Fibroblast of lung (primary cell): ENCODE measurements at regions not wholly inside any gene's neighbourhood (a gene's known extent, or its start where the extent isn't known, plus 50 kb on each side); places are given as distances from the start of the nearest gene placed in this dataset.
A peak's percentile ranks its signal among the peaks of the same experiment; 100 is the strongest.

Experiments used
- DNase-seq, 2 donors: peaks; one replicate each; pipeline versions ENCODE4 v3.0.0 to v3.0.0-alpha.2; 2010; ENCODE audit warnings: low read depth in 2 of 2
- H2AFZ ChIP-seq: 2 replicates; pipeline ENCODE4 v1.5.1; 2012; ENCODE audit warnings: low read length, control low read depth, inconsistent platforms
- H3K27ac ChIP-seq: 2 replicates; pipeline ENCODE4 v1.5.1; 2011; ENCODE audit warnings: low read length, control low read depth; ENCODE audit not compliant: insufficient read depth
- H3K27me3 ChIP-seq: 2 replicates; pipeline ENCODE4 v1.5.1; 2011; ENCODE audit warnings: mild to moderate bottlenecking, low read length; ENCODE audit not compliant: control insufficient read depth, insufficient read depth
- H3K36me3 ChIP-seq: 2 replicates; pipeline ENCODE4 v1.5.1; 2011; ENCODE audit warnings: low read length; ENCODE audit not compliant: control insufficient read depth, insufficient read depth
- H3K4me1 ChIP-seq: 2 replicates; pipeline ENCODE4 v1.5.1; 2011; ENCODE audit warnings: low read length; ENCODE audit not compliant: control insufficient read depth, insufficient read depth; ENCODE audit errors: extremely low read depth
- H3K4me2 ChIP-seq: 2 replicates; pipeline ENCODE4 v1.5.1; 2011; ENCODE audit warnings: low read length, control low read depth; ENCODE audit not compliant: insufficient read depth; ENCODE audit errors: extremely low read depth
- H3K4me3 ChIP-seq, 4 experiments: fragments of 200-600 bp in 1 of 4; sonication (generic) in 1 of 4; replicated peaks in 1 of 4; 2 replicates each; pipeline ENCODE4 v1.5.1; 2011 to 2016; ENCODE audit warnings: low read length in 4 of 4, low read depth in 3 of 4, mild to moderate bottlenecking in 3 of 4, control low read depth in 2 of 4, inconsistent platforms in 1 of 4, mixed read lengths in 1 of 4; ENCODE audit not compliant: insufficient read depth in 1 of 4; ENCODE audit errors: control extremely low read depth in 1 of 4
- H3K79me2 ChIP-seq: 2 replicates; pipeline ENCODE4 v1.5.1; 2012; ENCODE audit warnings: mild to moderate bottlenecking, low read length, inconsistent platforms; ENCODE audit not compliant: control insufficient read depth, insufficient read depth
- H3K9ac ChIP-seq: 2 replicates; pipeline ENCODE4 v1.5.1; 2011; ENCODE audit warnings: mild to moderate bottlenecking, low read length, control low read depth; ENCODE audit not compliant: insufficient read depth
- H3K9me3 ChIP-seq: 2 replicates; pipeline ENCODE4 v1.5.1; 2012; ENCODE audit warnings: low read depth, low read length; ENCODE audit not compliant: control insufficient read depth, insufficient read depth
- H4K20me1 ChIP-seq: 2 replicates; pipeline ENCODE4 v1.5.1; 2011; ENCODE audit warnings: low read length; ENCODE audit not compliant: control insufficient read depth, insufficient read depth; ENCODE audit errors: extremely low read depth
- EZH2 ChIP-seq: IDR thresholded peaks from 2 replicates; pipeline ENCODE4 v1.5.1; 2012; ENCODE audit warnings: low read length, control low read depth, mild to moderate bottlenecking; ENCODE audit errors: missing control alignments
- TF ChIP-seq, protein P1 (sequence below), 2 donors: IDR thresholded peaks in 1 of 2; conservative IDR thresholded peaks in 1 of 2; 1 replicate in 1 of 2; 2 replicates in 1 of 2; pipeline ENCODE4 v1.5.1; 2011 to 2012; ENCODE audit warnings: low read length in 2 of 2, control low read depth in 1 of 2, inconsistent platforms in 1 of 2, low read depth in 1 of 2, mild to moderate bottlenecking in 1 of 2

DNA sequence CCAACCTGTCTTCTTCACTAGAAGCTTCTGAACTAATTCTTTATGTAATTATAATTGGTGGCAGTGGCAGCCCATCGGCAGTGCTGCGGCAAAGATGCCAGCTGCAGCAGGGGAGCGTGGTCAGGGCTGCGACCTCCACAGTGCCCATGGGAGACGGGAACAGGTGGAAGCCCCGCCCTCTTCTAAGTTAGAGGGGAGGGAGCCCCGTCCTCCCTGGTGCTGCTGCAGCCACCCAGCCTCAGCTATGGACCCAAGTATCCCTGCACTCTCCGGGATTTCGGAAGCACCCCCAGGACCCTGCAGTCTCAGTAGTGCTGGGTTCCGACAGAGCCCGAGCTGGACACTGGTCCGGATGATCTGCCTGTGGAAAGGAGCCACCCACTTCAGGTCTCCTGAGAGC lies 117.0 kb upstream of the MBL2 start:
- no peak overlapping the region for H3K9ac ChIP-seq
- no peaks in the 10 kb centered on the region for H3K4me1 ChIP-seq
- no peak overlapping the region for H3K4me2 ChIP-seq
- H3K9me3 ChIP-seq, result no peaks in the 10 kb centered on the region
- H3K27me3 ChIP-seq, result no peaks in the 10 kb centered on the region
- no peak overlapping the region for H2AFZ ChIP-seq
- no peaks in the 10 kb centered on the region for H3K36me3 ChIP-seq
- no peak for DNase-seq
- no peaks in the 10 kb centered on the region for H4K20me1 ChIP-seq
- H3K27ac ChIP-seq, result no peak overlapping the region
- no peak for TF ChIP-seq EZH2
- TF ChIP-seq, protein P1, sequence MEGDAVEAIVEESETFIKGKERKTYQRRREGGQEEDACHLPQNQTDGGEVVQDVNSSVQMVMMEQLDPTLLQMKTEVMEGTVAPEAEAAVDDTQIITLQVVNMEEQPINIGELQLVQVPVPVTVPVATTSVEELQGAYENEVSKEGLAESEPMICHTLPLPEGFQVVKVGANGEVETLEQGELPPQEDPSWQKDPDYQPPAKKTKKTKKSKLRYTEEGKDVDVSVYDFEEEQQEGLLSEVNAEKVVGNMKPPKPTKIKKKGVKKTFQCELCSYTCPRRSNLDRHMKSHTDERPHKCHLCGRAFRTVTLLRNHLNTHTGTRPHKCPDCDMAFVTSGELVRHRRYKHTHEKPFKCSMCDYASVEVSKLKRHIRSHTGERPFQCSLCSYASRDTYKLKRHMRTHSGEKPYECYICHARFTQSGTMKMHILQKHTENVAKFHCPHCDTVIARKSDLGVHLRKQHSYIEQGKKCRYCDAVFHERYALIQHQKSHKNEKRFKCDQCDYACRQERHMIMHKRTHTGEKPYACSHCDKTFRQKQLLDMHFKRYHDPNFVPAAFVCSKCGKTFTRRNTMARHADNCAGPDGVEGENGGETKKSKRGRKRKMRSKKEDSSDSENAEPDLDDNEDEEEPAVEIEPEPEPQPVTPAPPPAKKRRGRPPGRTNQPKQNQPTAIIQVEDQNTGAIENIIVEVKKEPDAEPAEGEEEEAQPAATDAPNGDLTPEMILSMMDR (conservative IDR thresholded peaks at IDR 0.05 in 1 of 2, IDR thresholded peaks at IDR 0.05 in 1 of 2; ENCODE audit: low read depth in 1 of 2, low read length in 2 of 2), result no peak
- no peak overlapping the region for H3K4me3 ChIP-seq
- H3K79me2 ChIP-seq, result no peaks in the 10 kb centered on the region

DNA sequence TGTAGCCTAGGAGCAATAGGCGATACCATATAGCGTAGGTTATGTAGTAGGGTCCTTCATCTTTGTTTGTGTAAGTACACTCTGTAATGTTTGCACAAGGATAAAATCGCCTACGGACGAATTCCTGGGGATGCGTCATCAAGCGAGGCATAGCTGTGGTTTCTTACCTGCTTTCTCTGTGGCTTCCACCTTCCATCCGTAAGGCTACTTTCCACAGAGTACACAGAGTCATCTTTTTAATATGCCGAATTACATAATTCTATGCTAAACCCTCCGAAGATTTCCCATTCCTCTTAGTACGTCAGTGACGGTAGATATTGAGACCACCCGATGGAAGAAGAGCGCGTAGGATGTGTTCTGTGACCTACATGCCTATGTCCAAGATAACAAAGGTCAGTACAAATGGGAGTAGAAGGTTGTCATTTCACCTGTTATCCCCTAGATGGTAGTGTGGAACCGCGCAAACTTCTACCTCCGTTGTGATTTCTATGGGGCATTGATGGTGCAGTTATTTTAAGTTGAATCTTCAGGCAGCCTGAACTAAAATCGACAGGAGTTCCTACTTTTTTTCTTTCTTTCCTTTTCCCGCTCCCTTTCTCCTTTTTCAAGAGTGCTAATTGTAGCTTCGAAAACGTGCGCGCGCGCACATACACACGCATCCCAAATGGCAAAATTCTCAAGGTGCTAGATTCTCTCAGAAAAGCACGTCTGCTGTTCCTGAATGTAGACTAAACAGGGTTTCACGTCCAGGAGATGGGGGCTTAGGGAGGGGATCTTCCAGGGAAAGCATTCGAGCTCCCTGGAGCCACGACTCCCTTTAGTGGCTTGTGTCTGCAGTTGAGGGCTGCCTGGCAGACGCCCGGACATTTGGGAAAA lies 111.7 kb upstream of the MBL2 start:
- no peak overlapping the region for H3K9ac ChIP-seq
- H3K79me2 ChIP-seq, result no peaks in the 10 kb centered on the region
- no peaks in the 10 kb centered on the region for H3K9me3 ChIP-seq
- peak; percentile 65 to 80 for DNase-seq
- H3K27me3 ChIP-seq, result no peaks in the 10 kb centered on the region
- peak overlapping the region; percentile 1 for H3K4me2 ChIP-seq
- peak overlapping the region in 1 of 4 experiments; percentile 49 for H3K4me3 ChIP-seq
- H2AFZ ChIP-seq, result no peak overlapping the region
- TF ChIP-seq, protein P1 (conservative IDR thresholded peaks at IDR 0.05 in 1 of 2, IDR thresholded peaks at IDR 0.05 in 1 of 2; ENCODE audit: low read depth in 1 of 2, low read length in 2 of 2), result peak; percentile 71 to 79
- no peak for TF ChIP-seq EZH2
- H3K27ac ChIP-seq, result no peak overlapping the region
- no peaks in the 10 kb centered on the region for H3K36me3 ChIP-seq
- H3K4me1 ChIP-seq, result no peaks in the 10 kb centered on the region
- no peaks in the 10 kb centered on the region for H4K20me1 ChIP-seq

DNA sequence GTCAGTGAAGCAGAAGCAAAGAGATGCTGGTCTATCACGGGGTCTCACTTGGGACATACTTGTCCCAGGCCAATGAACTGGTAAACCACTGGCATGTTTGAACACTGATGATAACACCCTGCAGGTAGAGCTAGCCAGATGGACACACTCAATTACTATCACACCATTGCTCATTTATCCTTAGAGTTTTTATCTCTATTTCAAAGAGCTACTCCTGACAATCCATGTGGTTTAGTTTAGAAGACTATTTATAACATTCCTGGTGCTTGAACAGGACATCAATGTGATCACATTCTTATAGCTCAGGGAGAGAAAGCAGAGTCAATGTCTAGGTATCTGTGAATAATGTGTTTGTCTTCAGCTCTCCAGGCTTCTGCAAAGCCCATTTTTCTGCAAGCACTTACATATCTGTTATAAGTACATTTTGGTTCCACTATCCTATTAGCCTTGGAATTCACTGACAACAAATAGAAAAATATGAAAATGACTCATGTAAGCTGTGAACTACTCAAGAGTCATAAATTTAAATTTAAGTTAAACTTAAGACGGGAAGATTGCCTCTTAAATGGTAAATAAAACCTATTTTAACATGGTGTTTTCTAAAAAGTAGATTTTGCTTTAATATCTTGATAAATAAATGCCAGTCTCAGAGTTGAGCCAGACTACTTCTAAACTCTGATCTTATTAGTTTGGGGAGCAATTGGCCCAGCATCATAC lies 106.7 kb upstream of the MBL2 start:
- Histone ChIP-seq H3K27me3 (no peaks in the 10 kb centered on the region), H3K4me2 (no peak overlapping the region)
- TF ChIP-seq, protein P1 (conservative IDR thresholded peaks at IDR 0.05 in 1 of 2, IDR thresholded peaks at IDR 0.05 in 1 of 2; ENCODE audit: low read depth in 1 of 2, low read length in 2 of 2), result no peak
- TF ChIP-seq EZH2, result no peak

More for the DNA sequence above, 106.7 kb upstream of the MBL2 start:
- DNase-seq, result peak in 1 of 2 donors; percentile 61
- Histone ChIP-seq H3K4me1 (no peaks in the 10 kb centered on the region), H3K9ac (no peak overlapping the region), H2AFZ (no peak overlapping the region), H3K9me3 (no peaks in the 10 kb centered on the region), H3K4me3 (no peak overlapping the region), H3K36me3 (no peaks in the 10 kb centered on the region), H4K20me1 (no peaks in the 10 kb centered on the region), H3K79me2 (no peaks in the 10 kb centered on the region), H3K27ac (no peak overlapping the region)
